Activated naive CD4-positive, alpha-beta T cell treated with anti-CD3 and anti-CD28 coated beads for 36 hours (primary cell): ENCODE measurements at regions not wholly inside any gene's neighbourhood (a gene's known extent, or its start where the extent isn't known, plus 50 kb on each side); places are given as distances from the start of the nearest gene placed in this dataset.

Source experiments
- CTCF ChIA-PET: fragments of 350-600 bp; sonication (Branson Sonifier 250); formaldehyde crosslinking; loops from one replicate; lab custom pipeline; 2021; ENCODE audit warnings: antibody characterized with exemption; lab: Charles Lee
- DNase-seq: peaks from one replicate; pipeline ENCODE4 v3.0.0-alpha.2; 2020
- H3K27ac Mint-ChIP-seq: one replicate; pipeline ENCODE4 v1.8.0; 2021; ENCODE audit warnings: mild to moderate bottlenecking, mixed read lengths
- H3K27me3 Mint-ChIP-seq: one replicate; pipeline ENCODE4 v1.8.0; 2021; ENCODE audit warnings: low read depth, mixed read lengths
- H3K36me3 Mint-ChIP-seq: one replicate; pipeline ENCODE4 v1.8.0; 2021; ENCODE audit warnings: low read depth, mixed read lengths
- H3K4me1 Mint-ChIP-seq: one replicate; pipeline ENCODE4 v1.8.0; 2021; ENCODE audit warnings: low read depth, mixed read lengths
- H3K4me3 Mint-ChIP-seq: one replicate; pipeline ENCODE4 v1.8.0; 2021; ENCODE audit warnings: mild to moderate bottlenecking, moderate library complexity, mixed read lengths
- H3K9me3 Mint-ChIP-seq: one replicate; pipeline ENCODE4 v1.8.0; 2021; ENCODE audit warnings: mixed read lengths
- intact Hi-C: fragments of 100-400 bp; cut with micrococcal nuclease; formaldehyde crosslinking; loops from one replicate; pipeline ENCODE4 v1.15.1; 2023

GRCh38 chr2:15787535-15788454 lies 152.6 kb upstream of the MYCN start:
- CTCF ChIA-PET, result no interaction called here
- DNase-seq, result no peak
- H3K4me1 Mint-ChIP-seq, result no peaks in the 10 kb centered on the region
- no peak overlapping the region for H3K4me3 Mint-ChIP-seq
- H3K36me3 Mint-ChIP-seq, result no peaks in the 10 kb centered on the region
- intact Hi-C loops, result no loop called here
- H3K27me3 Mint-ChIP-seq, result no peaks in the 10 kb centered on the region
- no peaks in the 10 kb centered on the region for H3K9me3 Mint-ChIP-seq
- H3K27ac Mint-ChIP-seq, result no peak overlapping the region

- Mint-ChIP-seq H3K27me3 (no peaks in the 10 kb centered on the region), H3K9me3 (no peaks in the 10 kb centered on the region), H3K27ac (no peak overlapping the region), H3K4me3 (no peak overlapping the region), H3K36me3 (no peaks in the 10 kb centered on the region), H3K4me1 (no peaks in the 10 kb centered on the region)
- intact Hi-C loops, result no loop called here
- CTCF ChIA-PET, result no interaction called here
- DNase-seq, result no peak
Observed at GRCh38 chr2:15788455-15788829, 151.9 kb upstream of the MYCN start.

- Mint-ChIP-seq H3K4me1 (no peaks in the 10 kb centered on the region), H3K27me3 (no peaks in the 10 kb centered on the region), H3K9me3 (no peaks in the 10 kb centered on the region), H3K27ac (no peak overlapping the region), H3K36me3 (no peaks in the 10 kb centered on the region), H3K4me3 (no peak overlapping the region)
- intact Hi-C loops, result no loop called here
- CTCF ChIA-PET, result no interaction called here
- no peak for DNase-seq
Observed at GRCh38 chr2:15788830-15789229, 151.5 kb upstream of the MYCN start.

GRCh38 chr2:15789381-15790062 lies 150.8 kb upstream of the MYCN start:
- Mint-ChIP-seq H3K27ac (no peak overlapping the region), H3K9me3 (no peaks in the 10 kb centered on the region), H3K36me3 (no peaks in the 10 kb centered on the region), H3K27me3 (no peaks in the 10 kb centered on the region), H3K4me1 (no peaks in the 10 kb centered on the region), H3K4me3 (no peak overlapping the region)
- DNase-seq, result no peak
- intact Hi-C loops, result no loop called here
- CTCF ChIA-PET, result no interaction called here

- Mint-ChIP-seq H3K36me3 (no peaks in the 10 kb centered on the region), H3K27me3 (peaks cover 2% of the 10 kb centered on the region), H3K4me1 (no peaks in the 10 kb centered on the region), H3K9me3 (no peaks in the 10 kb centered on the region), H3K4me3 (no peak overlapping the region), H3K27ac (no peak overlapping the region)
- intact Hi-C loops, result no loop called here
- no peak for DNase-seq
- CTCF ChIA-PET, result no interaction called here
Observed at GRCh38 chr2:15790326-15790725, 150.0 kb upstream of the MYCN start.

- H3K36me3 Mint-ChIP-seq, result no peaks in the 10 kb centered on the region
Observed at GRCh38 chr2:15790838-15791237, 149.5 kb upstream of the MYCN start.

GRCh38 chr2:15791294-15791693 lies 149.1 kb upstream of the MYCN start:
- intact Hi-C loops, result no loop called here
- Mint-ChIP-seq H3K27me3 (peaks cover 2% of the 10 kb centered on the region), H3K4me1 (no peaks in the 10 kb centered on the region), H3K4me3 (no peak overlapping the region), H3K27ac (no peak overlapping the region), H3K9me3 (no peaks in the 10 kb centered on the region), H3K36me3 (no peaks in the 10 kb centered on the region)
- CTCF ChIA-PET, result no interaction called here
- DNase-seq, result no peak

More at GRCh38 chr2:15790838-15791237, 149.5 kb upstream of the MYCN start:
- no peak for DNase-seq
- H3K9me3 Mint-ChIP-seq, result no peaks in the 10 kb centered on the region
- intact Hi-C loops, result no loop called here
- H3K4me3 Mint-ChIP-seq, result no peak overlapping the region
- CTCF ChIA-PET, result no interaction called here
- peaks cover 2% of the 10 kb centered on the region for H3K27me3 Mint-ChIP-seq
- no peak overlapping the region for H3K27ac Mint-ChIP-seq
- no peaks in the 10 kb centered on the region for H3K4me1 Mint-ChIP-seq

GRCh38 chr2:15792331-15792730 lies 148.0 kb upstream of the MYCN start:
- no peak overlapping the region for H3K4me3 Mint-ChIP-seq
- H3K4me1 Mint-ChIP-seq, result no peaks in the 10 kb centered on the region
- DNase-seq, result no peak
- peaks cover 2% of the 10 kb centered on the region for H3K27me3 Mint-ChIP-seq
- H3K27ac Mint-ChIP-seq, result no peak overlapping the region
- CTCF ChIA-PET, result no interaction called here
- H3K36me3 Mint-ChIP-seq, result no peaks in the 10 kb centered on the region
- intact Hi-C loops, result no loop called here
- no peaks in the 10 kb centered on the region for H3K9me3 Mint-ChIP-seq

GRCh38 chr2:15793078-15793913 lies 147.1 kb upstream of the MYCN start:
- H3K4me3 Mint-ChIP-seq, result no peak overlapping the region
- no peak overlapping the region for H3K27ac Mint-ChIP-seq
- no peaks in the 10 kb centered on the region for H3K4me1 Mint-ChIP-seq
- no peaks in the 10 kb centered on the region for H3K9me3 Mint-ChIP-seq
- H3K27me3 Mint-ChIP-seq, result peaks cover 5% of the 10 kb centered on the region
- CTCF ChIA-PET, result no interaction called here
- intact Hi-C loops, result no loop called here
- no peaks in the 10 kb centered on the region for H3K36me3 Mint-ChIP-seq
- DNase-seq, result no peak

GRCh38 chr2:15793978-15794377 lies 146.4 kb upstream of the MYCN start:
- Mint-ChIP-seq H3K27me3 (peaks cover 5% of the 10 kb centered on the region), H3K27ac (no peak overlapping the region), H3K36me3 (no peaks in the 10 kb centered on the region), H3K4me1 (no peaks in the 10 kb centered on the region), H3K9me3 (no peaks in the 10 kb centered on the region), H3K4me3 (no peak overlapping the region)
- intact Hi-C loops, result no loop called here
- no peak for DNase-seq
- CTCF ChIA-PET, result no interaction called here

GRCh38 chr2:15794608-15795134 lies 145.7 kb upstream of the MYCN start:
- Mint-ChIP-seq H3K4me1 (no peaks in the 10 kb centered on the region), H3K36me3 (no peaks in the 10 kb centered on the region), H3K9me3 (no peaks in the 10 kb centered on the region), H3K27ac (no peak overlapping the region), H3K4me3 (no peak overlapping the region), H3K27me3 (peaks cover 5% of the 10 kb centered on the region)
- intact Hi-C loops, result loop anchor here (5.0 kb wide), 1 partner anchor 157 kb away; no protein-coding TSS in a partner anchor
- CTCF ChIA-PET, result no interaction called here
- DNase-seq, result no peak

- H3K4me1 Mint-ChIP-seq, result no peaks in the 10 kb centered on the region
Observed at GRCh38 chr2:15795426-15795825, 144.9 kb upstream of the MYCN start.

More at GRCh38 chr2:15795426-15795825, 144.9 kb upstream of the MYCN start:
- DNase-seq, result no peak
- peaks cover 5% of the 10 kb centered on the region for H3K27me3 Mint-ChIP-seq
- no peaks in the 10 kb centered on the region for H3K36me3 Mint-ChIP-seq
- CTCF ChIA-PET, result no interaction called here
- H3K4me3 Mint-ChIP-seq, result no peak overlapping the region
- H3K27ac Mint-ChIP-seq, result no peak overlapping the region
- no peaks in the 10 kb centered on the region for H3K9me3 Mint-ChIP-seq
- intact Hi-C loops, result loop anchor here (5.0 kb wide), 1 partner anchor 158 kb away; no protein-coding TSS in a partner anchor
